GM19099 (cell line): ENCODE measurements at regions not wholly inside any gene's neighbourhood (a gene's known extent, or its start where the extent isn't known, plus 50 kb on each side); places are given as distances from the start of the nearest gene placed in this dataset.

ENCODE experiments used
- POLR2A ChIP-seq: IDR thresholded peaks from 3 replicates; pipeline ENCODE4 v1.6.1; 2011; ENCODE audit warnings: low read depth; ENCODE audit not compliant: insufficient read length; ENCODE audit errors: extremely low read depth

DNA sequence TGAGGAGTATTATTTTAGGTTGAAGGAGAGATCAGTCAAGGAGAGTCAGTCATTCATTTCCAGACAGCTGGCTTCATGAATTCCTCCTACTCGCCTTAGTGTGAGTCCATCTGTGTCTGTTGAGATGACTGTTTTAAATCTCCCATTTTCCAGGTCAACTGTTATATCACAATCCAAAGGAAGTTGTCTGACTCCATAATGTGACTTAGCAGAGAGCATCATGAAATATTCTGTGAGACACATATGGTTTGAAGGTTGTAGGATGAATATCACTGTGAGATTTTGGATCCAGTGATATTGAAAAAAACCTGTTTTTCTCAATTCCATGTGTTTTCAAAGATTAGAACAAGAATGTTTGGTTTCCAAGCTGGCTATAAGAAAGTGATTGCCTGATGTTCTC, 530.2 kb upstream of the MAN1A1 start:
- TF ChIP-seq POLR2A: no peak

DNA sequence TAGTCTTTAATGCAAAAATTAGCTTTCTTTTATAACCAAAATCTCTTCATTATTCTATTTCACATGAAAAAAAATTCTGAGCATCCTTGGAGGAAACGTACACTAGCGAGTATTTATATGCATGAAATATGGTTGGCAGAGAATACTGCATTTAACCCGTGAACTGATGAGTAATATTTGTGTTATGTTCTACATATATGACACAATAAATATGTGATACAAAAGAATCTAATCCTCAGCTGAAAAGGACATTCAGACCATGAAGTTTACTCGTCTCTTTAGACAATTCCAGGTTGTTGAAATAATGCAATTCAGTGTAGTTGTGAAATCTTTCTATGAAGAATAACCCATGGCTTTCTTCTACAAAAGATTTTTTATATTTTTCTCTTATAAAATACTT, 524.8 kb upstream of the MAN1A1 start:
- no peak for TF ChIP-seq POLR2A

DNA sequence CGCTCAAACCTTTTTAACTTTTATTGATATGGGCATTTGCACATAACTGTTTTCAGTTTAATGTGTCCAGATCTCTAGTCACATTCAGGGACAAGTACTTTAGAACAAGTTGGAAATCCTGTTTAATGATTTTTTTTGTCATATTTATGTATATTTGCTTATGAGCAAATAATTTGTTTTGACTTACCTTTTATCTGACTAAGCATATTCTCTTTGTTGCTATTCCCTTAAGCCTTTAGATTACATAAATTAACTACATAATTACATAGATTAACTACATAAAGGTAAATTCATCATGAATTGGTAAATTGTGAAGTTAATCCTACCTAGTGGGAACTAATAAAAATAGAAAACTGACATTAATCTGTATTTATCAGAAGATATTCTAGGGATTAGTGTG, 523.5 kb upstream of the MAN1A1 start:
- no peak for TF ChIP-seq POLR2A

DNA sequence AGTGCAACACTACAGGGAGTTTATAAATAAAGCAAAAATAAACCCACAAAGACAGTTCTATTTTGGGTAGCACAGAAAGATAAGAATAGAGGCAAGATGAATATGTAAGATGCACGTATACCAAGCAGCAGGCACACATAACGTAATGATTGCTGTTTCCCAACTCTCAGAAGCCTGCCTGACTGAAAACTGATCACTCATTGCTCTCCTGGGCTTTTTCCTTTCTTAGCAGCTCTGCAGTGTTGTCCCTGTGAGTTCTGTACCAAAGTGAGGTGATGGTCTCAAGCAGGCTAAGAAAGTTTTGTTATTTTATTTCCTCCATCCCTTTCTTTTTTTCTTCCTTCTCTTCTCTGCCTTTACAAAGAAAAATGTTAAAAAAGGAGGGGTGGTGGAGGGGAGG, 522.0 kb upstream of the MAN1A1 start:
- TF ChIP-seq POLR2A: no peak

DNA sequence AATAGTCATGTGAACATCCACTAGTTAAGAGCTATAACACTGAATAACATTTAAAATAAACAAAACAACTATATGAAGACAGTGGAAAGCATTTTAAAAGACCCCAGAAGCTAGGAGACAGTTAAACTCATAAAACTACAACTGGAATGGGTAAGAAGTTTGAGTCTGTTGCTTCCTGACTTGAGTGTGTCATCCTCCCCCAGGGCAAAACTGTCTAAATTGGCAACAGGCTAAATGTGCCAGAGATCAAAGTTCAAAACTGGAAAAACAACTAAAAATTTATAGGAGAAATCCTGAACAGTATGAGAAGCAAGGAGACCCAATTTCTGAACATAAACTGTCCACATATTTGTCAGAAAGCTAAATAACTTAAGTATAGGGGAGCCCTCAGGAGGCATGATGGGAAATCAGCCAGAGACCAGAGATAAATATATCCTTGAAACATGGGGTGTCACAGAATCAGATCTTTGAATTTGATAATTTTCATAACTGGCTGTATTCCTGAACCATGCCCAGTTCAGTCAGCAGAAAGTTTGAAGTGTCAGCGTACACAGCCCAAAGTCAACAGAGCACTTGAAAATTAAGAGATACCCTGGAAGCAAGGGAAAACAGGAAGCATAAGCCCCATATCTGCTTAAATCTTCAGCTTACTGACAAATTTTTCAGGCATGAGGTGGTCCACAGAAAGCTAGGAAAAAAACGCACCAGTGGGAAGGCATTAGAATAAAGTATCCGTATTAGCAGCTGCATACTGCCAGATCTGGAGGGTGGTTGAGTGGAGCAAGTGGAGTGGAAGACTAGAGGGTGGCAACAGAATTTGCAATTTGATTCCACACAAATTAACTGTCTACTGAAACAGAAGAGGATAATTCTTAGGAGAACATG, 516.1 kb upstream of the MAN1A1 start:
- TF ChIP-seq POLR2A: no peak

DNA sequence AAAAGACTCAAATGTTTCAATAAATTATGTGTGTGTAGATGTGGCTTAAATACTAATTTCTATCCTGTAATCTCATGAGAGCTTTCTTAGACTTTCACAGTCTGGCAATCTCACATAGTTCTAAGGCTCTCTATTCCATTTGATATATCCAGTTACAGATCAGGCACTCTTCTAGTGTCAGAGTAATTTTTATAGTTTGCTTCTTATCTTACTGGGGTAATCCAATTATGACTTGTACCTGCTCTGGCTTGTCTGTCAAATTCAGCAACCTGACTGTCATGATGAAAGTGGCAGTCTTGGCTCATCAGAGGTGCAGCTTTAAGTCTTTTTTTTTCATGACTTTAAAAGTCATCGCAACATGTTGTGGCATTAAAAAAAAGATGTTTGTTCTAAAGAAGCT, 513.2 kb upstream of the MAN1A1 start:
- no peak for TF ChIP-seq POLR2A

DNA sequence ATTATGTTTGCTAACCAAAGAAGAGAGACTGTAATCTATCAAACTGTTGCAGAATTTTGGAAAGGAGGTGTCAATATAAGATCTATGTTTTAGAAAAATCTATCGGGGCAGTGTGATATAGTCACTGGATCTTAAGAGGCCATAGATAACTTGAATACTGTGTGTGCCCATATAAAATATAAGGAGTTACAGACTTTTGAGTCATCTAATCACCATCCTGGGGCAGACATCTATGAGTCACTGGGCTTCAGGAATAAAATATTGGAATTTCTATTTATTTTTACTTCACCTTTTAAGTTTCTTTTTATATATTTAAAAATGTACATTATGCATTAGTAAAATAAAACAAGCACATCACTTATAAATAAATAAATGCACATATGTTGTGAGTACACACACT, 509.3 kb upstream of the MAN1A1 start:
- no peak for TF ChIP-seq POLR2A

DNA sequence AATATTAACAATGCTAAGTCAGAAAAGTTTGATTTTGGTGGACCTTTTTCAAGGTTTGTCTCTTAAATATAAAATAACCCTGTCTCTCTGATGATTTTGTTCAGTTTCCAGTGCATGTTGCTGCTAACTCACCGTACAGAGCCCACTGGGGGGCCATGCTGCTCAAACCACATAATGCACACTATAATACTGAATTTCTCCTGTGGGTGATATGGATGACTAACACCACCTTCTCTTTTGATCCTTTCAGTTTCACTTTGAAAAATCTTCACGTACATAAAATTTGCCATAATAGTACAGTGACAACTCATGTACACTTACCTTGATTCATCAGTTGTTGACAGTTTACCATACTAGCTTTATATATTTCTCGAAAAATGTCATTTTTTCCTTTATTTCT, 506.6 kb upstream of the MAN1A1 start:
- TF ChIP-seq POLR2A: no peak

DNA sequence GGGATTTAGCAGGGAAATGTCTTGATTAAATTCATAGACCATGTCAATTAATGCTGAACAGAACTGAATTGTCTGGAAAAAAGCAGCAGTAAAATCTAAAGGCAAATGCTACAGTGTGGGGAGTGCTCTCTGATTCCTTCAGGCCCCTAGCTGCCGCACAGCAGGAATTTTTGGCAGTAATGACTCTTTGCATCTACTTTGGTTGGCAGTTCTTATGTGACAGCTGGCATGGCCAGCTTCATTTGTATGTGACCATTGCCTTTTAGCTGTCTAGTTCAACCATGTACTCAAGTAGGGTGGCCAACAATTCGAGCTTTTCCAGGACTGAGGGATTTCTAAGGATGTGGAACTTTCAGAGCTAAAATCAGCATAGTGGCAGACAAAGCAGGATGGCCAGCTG, 499.1 kb upstream of the MAN1A1 start:
- TF ChIP-seq POLR2A: no peak

DNA sequence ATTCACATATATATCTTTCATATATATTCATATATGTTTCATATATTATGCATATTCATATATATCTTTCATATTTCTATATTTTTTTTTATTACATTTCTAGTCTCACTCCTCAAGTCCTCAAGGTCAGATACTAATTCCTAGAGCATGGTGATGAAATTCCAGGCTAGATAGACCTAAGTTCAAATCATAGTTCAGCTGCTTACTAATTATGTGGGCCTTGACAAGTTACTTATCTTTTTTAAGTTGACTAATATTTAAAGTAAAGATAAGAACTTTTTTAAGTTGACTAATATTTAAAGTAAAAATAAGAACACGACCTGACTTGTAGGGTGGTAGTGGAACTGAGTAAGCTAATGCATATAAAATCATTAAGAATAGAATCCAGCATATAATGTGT, 495.6 kb upstream of the MAN1A1 start:
- TF ChIP-seq POLR2A: no peak

DNA sequence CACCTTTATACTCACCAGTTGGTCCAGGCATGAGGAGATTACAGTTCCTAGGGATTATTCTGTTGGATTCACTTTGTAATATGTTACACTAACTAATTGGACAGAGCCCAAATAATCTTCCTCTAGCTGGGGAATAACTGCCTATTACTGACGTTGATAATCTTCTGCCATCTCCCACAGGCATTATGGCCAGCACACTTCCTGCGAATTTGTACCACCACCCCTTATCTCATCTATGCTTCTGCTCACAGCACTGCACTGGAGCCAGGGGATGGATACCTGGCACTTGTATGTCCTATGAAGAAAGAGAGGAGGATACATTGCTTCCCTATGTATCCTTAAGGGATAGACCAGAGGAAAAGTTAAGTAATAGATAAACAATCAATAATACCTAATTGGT, 494.8 kb upstream of the MAN1A1 start:
- TF ChIP-seq POLR2A: no peak

DNA sequence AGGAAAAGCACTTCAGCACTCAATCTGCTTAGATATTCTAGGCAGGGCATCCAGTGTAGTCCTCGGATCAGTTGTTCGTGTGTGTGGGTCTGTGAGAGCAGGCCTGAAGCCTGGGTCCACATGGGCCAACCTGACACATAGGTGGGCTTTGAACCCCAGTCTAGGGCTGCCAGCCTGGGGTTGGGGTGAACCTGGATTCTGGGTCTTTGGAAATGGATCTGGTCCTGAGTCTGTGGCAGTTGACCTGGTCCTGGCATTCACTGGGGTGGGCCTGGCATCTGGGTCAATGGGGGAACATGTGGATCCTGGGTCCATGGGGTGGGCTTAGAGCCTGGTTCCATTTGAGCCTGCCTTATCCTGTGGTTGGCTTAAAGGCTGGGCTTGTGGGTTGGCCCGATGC, 492.6 kb upstream of the MAN1A1 start:
- TF ChIP-seq POLR2A: no peak

DNA sequence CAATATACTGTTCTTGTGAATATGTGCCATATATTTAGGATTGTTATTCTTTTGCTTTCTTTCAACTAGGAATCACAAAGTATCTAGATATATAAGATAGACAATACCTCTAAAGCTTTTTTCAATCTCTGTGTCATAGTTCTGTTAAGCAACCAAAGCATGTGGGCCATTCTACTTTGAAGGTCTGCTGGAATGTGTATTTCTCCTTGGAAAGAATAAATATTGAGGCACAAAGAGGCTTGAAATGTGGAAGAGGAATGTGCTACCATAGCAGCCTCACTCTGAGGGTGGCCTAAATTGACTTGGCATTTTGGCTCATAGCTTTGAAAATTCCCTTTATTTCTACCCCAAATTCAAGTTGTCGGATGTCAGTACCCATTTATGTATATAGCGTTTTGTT, 488.5 kb upstream of the MAN1A1 start:
- no peak for TF ChIP-seq POLR2A

DNA sequence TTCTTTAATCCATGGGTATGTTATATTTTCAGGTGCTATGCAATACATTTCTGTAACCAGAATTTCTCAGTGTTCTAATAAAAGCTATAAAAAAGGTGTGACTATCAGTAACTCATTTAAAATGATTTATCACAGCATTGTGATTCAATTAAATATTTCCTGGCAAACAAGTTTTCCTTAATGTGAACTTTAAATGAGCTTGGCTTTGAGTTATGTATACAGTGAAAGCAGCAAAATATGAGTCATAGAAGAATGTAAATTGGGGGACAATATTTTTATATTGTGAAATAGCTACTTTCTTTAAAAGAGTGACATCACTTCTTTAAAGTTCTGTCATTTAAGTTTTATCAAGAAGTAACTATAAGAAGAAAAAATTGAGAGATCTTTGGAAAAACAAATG, 484.9 kb upstream of the MAN1A1 start:
- TF ChIP-seq POLR2A: no peak

DNA sequence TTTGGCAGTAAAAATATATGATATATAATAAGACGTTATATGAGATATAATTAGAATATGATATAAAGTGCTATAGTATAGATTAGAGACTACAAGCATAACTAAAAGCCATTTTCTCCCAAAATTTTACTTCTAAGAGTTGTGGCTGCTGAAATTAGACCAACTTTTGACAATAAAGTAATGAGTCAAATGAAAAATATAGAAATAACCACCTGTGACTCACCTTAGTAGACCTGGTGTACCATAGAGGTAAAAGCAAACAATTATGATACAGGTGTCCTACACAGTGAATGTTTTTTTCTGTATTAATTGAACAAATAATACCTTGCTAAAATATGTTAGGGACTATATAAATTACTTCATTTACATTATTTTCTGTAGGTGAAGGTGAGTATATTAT, 482.9 kb upstream of the MAN1A1 start:
- TF ChIP-seq POLR2A: no peak

DNA sequence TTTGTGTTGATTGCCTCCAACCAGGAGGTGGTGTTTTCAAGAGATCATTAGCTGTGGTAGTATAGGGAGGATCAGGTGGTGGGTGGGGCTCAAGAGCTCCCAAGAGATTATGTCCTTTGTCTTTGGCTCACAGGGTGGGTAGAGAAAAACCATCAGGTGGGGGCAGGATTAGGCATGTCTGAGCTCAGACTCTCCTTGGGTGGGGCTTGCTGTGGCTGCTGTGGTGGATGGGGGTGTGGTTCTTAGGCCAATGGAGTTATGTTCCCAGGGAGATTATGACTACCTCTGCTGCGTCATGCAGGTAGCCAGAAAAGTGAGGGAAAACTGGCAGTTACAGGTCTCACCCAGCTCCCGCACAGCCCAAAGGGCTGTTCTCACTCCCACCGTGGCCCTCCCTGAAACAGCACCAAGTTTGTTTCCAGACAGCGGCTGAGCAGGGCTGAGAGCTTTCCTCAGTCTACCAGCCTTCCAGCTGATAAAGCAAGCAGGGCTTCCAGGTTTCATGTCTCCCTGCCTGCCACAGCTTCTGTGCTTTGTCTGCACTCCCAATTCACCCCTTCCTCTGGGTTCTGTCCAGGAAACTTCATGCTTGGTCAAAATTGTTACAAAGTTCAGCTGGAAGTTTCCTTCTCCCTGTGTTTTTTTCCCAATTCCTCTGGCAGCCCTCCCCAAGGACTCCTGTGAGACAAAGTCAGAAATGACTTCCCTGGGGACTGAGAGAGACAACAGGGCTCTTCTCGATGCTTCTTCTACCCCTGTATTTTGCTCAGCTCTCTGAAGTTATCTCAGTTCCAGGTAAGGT, 481.1 kb upstream of the MAN1A1 start:
- no peak for TF ChIP-seq POLR2A
